WTC11 (cell line): ENCODE measurements at regions not wholly inside any gene's neighbourhood (a gene's known extent, or its start where the extent isn't known, plus 50 kb on each side); places are given as distances from the start of the nearest gene placed in this dataset.

ENCODE experiments used
- GABPB1 ChIP-seq: sonication (generic); formaldehyde crosslinking; IDR thresholded peaks from 2 replicates; pipeline ENCODE4 v1.8.1; 2023; ENCODE audit warnings: mild to moderate bottlenecking, missing genetic modification reagents
- JUN ChIP-seq: sonication (generic); formaldehyde crosslinking; IDR thresholded peaks from 2 replicates; pipeline ENCODE4 v1.8.0; 2023; ENCODE audit warnings: mild to moderate bottlenecking, missing genetic modification reagents
- TEAD4 ChIP-seq: sonication (generic); formaldehyde crosslinking; IDR thresholded peaks from 2 replicates; pipeline ENCODE4 v1.8.0; 2022; ENCODE audit warnings: mild to moderate bottlenecking, missing genetic modification reagents
- TF ChIP-seq, protein P1 (sequence below): fragments of 200-600 bp; IDR thresholded peaks from 2 replicates; pipeline ENCODE4 v1.8.0; 2022; ENCODE audit warnings: antibody characterized with exemption

DNA sequence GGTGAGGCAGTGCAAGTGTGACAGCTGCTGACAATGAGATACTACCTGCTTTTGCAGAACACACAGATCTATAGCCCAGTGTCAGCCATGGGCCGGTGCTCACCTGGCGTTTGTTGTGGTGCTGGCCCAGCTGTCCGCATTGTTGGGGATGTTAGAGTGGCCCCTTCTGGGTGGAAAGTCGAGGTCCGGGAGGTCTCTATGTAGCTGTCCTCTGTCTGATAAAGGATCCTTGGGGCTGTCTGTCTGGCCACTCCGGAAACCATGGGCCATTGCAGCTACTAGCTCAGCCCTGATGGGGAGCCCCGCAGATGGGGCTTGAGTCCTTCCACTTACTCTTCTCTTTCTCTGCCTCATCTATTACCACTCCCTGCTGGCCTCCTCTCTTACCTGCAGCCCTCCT lies 181.5 kb upstream of the TSHZ3 start:
- TF ChIP-seq, protein P1, sequence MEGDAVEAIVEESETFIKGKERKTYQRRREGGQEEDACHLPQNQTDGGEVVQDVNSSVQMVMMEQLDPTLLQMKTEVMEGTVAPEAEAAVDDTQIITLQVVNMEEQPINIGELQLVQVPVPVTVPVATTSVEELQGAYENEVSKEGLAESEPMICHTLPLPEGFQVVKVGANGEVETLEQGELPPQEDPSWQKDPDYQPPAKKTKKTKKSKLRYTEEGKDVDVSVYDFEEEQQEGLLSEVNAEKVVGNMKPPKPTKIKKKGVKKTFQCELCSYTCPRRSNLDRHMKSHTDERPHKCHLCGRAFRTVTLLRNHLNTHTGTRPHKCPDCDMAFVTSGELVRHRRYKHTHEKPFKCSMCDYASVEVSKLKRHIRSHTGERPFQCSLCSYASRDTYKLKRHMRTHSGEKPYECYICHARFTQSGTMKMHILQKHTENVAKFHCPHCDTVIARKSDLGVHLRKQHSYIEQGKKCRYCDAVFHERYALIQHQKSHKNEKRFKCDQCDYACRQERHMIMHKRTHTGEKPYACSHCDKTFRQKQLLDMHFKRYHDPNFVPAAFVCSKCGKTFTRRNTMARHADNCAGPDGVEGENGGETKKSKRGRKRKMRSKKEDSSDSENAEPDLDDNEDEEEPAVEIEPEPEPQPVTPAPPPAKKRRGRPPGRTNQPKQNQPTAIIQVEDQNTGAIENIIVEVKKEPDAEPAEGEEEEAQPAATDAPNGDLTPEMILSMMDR = no peak
- TF ChIP-seq GABPB1 (CRISPR knock-in tag) (no peak), TEAD4 (CRISPR knock-in tag) (no peak), JUN (CRISPR knock-in tag) (no peak)
